Cardiac septum (tissue), 1 donor: ENCODE measurements at regions not wholly inside any gene's neighbourhood (a gene's known extent, or its start where the extent isn't known, plus 50 kb on each side); places are given as distances from the start of the nearest gene placed in this dataset.

Experiments used
- DNase-seq: peaks from one replicate; pipeline ENCODE4 v3.0.0-alpha.2; 2020; ENCODE audit warnings: low spot score
- intact Hi-C: fragments of 100-400 bp; cut with DNase I; formaldehyde crosslinking; loops from one replicate; pipeline ENCODE4 v1.14.0; 2022
- donor health status: DM: no; HTN: no; CAD: no.

DNA sequence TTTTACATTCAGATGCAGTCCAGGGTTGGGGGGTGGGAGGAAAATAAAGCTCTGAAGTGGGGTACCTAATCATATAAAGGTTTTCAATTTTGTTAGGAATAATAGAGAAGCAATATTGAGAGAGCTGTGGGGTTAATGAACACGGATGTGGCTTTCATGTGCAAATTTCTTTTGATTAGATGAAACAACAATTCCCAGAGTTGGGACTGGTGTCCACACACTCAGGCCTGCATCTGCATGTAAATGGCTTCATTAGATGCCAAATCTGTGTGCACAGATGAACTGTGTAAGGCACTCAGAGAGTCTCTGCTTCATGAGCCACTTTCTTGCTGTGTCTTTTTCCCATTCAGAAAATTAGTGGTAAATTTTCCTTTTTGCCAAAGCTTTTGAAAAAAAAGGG, 377.1 kb upstream of the NOVA1 start:
- intact Hi-C loops, result no loop called here
- DNase-seq, result no peak

DNA sequence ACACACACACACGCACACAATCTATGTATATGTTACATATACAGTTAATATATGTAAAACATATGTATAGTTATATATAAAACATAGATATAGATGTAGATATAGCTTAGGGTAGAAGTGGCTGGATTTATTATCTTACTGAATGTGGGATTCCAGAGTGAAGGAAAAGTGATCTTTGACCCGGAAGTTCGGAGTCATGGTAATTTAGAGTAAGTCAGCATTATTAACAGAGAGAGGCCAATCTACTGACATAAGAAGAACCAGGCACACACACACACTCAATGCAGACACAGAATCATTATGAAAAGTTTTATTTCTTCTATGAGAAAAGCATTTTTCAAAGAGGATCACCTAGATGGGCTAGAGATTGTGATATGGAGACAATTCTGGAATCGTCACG, 384.2 kb upstream of the NOVA1 start:
- DNase-seq, result no peak
- intact Hi-C loops, result loop anchor here (5.0 kb wide), 1 partner anchor 590 kb away; no protein-coding TSS in a partner anchor

DNA sequence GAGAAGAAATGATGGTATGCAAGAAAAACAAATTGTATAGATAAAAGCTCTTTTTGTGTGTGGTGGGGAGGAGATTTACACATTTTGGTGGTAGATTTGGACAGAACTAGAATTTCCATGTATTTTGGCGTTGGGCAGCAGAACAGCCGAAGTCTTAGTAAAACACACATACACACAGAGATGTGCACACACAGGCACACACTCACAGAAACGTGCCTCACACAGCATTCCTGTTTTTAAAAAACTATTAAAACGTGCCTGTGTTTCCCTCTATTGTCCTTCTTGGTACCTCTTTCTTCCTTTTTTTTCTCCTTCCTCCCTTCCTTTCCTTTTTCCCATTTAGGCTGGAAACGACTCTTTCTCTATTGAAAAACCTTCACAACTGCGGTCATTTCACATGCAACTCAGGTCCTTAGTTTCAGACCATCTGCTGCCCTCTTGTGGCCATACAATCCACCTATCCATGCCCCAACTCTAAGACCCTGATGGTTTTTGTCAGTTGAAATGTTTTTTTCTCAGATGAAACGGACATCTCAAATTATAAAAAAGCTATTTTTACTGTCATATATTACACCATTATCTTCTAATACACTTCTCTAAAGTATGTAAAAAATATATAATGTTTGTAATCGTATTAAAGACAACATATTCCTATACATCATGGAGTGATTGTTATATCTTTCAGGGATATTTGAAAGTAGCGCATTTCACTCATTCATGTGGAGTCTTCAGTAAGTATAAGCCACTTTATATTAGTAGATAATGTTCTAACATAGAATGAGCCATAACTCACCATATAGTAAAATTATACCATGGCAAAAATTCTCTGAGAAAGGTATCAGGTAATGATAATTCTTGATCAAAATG, 386.7 kb upstream of the NOVA1 start:
- no peak for DNase-seq
- intact Hi-C loops, result loop anchor here (5.0 kb wide), 1 partner anchor 592 kb away; no protein-coding TSS in a partner anchor

DNA sequence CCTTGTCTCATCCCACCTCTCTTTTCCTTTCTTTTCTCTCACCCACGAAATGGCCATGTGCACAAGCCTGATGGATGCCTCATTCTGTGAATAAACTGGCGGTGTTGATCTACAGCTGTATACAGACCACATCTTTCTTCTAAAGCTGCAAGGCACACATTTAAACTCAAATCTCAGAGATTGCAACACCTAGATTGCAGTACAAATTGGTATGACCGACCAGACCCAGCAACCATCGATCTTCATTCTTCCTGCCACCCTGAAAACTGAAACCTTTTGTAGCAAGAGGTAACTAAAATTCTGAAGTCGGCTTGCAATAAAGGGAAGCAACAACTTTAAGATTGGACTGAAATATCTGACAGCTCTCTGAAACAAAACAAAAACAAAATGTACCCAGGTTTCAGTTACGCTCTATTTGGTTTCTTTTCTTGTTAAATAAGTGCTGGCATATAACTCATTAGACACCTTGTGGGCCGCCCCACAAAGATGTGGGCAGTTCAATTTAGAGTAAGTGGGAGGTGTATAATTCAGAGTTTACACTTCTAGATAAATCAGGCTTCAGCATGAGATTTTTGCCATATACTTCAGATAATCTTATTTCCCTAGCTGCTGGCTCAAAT, 390.0 kb upstream of the NOVA1 start:
- no peak for DNase-seq
- intact Hi-C loops, result no loop called here

- intact Hi-C loops, result no loop called here
- DNase-seq, result no peak
Observed at GRCh38 chr14:26990946-26991345, 393.1 kb upstream of the NOVA1 start.

DNA sequence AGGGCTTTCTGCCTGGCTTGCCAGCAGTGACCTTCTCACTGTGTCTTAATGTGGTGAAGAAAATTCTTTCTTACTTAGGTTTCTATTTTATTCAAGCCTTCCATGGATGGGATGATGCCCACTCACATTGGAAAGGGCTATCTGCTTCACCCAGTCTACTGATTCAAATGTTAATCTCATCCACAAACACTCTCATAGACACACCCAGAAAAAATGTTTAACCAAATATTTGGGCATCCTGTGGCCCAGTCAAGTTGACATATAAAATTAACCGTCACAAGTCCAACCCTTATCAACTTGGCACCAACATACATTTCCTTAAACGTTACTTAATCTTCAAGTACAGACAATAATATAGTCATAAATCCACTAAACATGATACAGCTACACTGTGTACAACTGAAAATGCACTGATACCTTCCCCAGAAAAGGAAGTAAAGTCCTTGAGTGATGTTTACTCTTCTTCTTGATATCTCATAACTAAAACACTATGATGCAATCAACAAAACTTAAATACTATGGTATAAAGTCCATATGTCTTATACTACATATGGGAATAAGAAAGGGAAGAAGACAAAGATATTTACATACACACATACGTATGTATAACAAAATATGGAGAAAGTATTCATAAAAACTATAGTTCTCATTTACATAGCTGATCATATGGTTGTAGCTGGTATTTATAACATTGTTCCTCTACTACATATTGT, 394.7 kb upstream of the NOVA1 start:
- intact Hi-C loops, result no loop called here
- no peak for DNase-seq

- intact Hi-C loops, result no loop called here
- no peak for DNase-seq
Observed at GRCh38 chr14:26993556-26993955, 395.7 kb upstream of the NOVA1 start.

- DNase-seq, result no peak
- intact Hi-C loops, result no loop called here
Observed at GRCh38 chr14:26995301-26995700, 397.5 kb upstream of the NOVA1 start.

DNA sequence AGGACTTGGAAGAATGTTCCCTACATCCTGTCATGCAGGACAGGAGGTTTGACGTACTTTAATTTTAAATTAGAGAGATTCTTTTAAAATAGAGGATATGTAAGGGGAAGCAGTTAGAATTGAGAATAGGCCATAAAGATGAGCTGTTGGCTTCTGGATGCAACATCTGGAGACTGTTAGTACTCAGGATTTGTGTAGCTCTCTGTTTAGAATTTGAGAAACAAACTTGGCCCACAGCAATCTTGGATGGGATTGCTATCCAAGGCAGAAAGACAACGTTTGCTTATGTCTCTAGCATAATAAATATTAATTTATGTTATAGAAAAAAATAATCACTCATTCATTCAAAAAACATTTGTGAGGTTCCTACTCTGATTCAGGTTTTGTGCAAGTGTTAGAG, 398.4 kb upstream of the NOVA1 start:
- intact Hi-C loops, result no loop called here
- no peak for DNase-seq

DNA sequence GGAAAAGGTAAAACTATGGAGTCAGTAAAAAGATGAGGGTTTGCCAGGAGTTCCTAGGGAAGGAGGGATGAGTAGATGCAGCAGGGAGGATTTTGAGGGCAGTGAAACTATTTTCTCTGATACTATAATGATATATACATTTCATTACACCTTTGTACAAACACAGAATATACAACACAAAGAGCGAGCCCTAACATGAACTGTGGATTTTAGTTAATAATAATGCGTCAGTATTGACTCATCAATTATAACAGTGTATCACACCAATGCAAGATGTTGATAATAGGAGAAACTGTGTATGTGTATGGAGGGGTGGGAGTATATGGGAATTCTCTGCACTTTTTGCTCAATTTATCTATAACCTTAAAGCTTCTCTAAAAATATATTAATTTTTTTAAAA, 404.3 kb upstream of the NOVA1 start:
- intact Hi-C loops, result no loop called here
- DNase-seq, result no peak

DNA sequence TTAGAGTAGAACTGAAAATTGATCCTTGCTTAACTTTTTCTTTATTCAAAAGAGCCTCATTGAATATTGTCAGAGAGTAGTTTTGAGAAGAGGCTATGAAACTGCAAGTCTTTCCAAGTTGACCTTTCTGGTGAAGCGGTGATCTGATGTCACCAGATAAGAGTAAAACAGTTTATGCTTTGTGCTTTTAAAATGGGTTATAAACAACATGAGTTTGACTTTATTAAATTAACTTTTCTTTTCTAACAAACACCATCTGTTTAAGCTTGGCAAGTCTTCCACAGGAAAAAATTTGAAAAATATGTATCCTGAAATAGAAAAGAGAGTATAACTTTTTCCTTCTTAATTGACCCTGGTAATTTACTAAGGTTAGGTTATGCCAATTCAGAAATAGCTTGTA, 408.7 kb upstream of the NOVA1 start:
- intact Hi-C loops, result no loop called here
- no peak for DNase-seq

- intact Hi-C loops, result no loop called here
- DNase-seq, result no peak
Observed at GRCh38 chr14:27008187-27008586, 410.4 kb upstream of the NOVA1 start.

DNA sequence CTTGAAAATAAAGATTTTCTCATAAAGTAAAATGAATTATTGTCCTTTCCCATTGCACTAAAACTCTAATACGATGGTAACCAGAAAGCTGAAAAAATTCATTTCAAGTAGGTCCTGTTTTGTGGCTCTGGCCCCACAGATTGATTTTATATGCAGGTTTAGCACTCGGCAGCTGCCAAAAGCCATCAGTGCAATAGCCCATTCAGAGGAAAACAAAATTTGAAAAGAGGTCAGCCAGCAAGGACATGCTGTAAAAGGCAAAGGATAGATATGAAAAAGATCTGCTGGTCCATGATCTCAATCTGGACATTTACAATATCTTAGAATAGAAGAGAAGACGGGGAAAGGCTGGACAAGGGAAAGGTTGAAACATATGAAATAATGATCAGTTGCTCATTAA, 414.8 kb upstream of the NOVA1 start:
- intact Hi-C loops, result no loop called here
- no peak for DNase-seq

GRCh38 chr14:27013678-27014077, 415.8 kb upstream of the NOVA1 start:
- no peak for DNase-seq
- intact Hi-C loops, result no loop called here

- intact Hi-C loops, result no loop called here
- no peak for DNase-seq
Observed at GRCh38 chr14:27015065-27015464, 417.2 kb upstream of the NOVA1 start.

GRCh38 chr14:27025648-27026047, 427.8 kb upstream of the NOVA1 start:
- no peak for DNase-seq
- intact Hi-C loops, result no loop called here

GRCh38 chr14:27026097-27026496, 428.3 kb upstream of the NOVA1 start:
- intact Hi-C loops, result no loop called here
- no peak for DNase-seq

DNA sequence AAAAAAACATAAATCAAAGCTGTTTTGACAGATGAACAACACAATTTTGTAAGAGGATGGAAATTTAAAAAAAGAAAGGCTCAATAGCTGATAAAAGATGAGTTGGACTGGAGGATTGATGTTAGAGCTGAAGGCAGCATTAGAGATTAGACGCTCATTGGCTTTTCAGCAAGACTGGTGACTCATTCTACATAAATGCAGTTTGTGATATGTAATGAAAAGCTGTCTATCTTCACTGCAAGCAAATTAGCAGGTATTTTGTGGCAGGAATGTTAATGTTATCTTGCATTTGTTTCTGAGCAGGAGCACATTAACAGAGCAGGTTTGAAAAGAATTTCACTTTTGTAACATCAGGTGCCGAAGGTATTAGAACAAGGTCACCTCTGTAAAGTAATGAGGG, 442.7 kb upstream of the NOVA1 start:
- no peak for DNase-seq
- intact Hi-C loops, result no loop called here

DNA sequence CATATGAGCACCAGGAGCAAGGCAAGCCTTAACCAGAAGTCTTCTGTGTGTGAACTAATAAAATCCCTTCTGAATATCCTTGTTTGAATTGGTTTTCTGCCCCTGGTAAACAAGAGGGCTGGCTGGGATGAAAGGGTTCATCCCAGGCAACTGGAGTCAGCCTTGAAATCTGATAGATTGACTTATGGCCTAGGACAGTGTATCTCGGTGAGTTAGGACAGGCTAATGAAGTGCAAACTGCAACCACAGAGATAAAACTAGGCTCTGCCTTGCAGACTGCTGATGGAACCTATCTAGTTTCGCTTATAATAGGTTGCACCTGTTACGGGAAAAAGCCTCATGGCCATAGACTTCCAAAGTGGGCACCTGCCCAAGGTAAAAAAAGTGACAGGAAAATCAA, 451.9 kb upstream of the NOVA1 start:
- intact Hi-C loops, result no loop called here
- no peak for DNase-seq

DNA sequence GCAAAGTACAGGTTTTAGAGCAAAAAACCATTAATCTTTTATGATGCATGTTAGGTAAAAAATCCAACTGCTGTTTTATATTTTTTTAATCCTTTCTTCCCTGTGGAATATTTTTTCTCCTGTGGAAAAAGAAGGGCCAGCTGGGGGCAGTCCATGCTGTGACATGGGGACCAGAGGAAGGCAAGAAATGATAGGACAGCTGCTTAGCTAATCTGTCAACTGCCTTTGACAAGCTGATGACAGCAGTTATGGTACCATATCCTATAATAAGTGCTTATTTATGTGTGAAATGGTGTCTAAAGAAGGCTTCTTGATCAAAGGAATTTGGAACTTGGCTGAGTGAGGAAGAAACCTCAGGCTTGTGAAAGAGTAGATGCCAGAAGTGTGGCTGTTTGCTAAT, 452.4 kb upstream of the NOVA1 start:
- intact Hi-C loops, result no loop called here
- DNase-seq, result no peak

DNA sequence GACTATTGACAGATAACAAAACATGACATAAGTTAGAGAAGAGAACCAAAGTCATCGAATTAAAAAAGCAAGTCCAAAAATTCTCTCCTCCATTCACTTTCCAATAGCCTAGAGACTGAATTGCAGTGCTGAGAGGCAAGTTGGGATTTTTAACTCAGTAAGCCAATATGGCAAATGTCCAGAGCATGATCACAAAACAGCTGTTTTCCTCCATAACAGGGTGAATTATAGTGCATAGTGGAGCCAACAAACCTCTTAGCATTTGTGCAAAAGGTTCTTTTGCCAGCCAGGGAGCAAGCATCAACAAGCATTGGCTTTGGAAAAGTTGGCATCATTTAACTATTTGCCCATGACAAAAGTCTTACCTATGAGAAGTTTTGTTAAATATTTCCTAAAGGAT, 458.8 kb upstream of the NOVA1 start:
- intact Hi-C loops, result no loop called here
- no peak for DNase-seq
